ENCODE measurements at regions not wholly inside any gene's neighbourhood (a gene's known extent, or its start where the extent isn't known, plus 50 kb on each side); places are given as distances from the start of the nearest gene placed in this dataset.

GRCh38 chr2:582792-583528 is 94.2 kb downstream of the TMEM18 start:
- TF ChIP-seq, protein P1, sequence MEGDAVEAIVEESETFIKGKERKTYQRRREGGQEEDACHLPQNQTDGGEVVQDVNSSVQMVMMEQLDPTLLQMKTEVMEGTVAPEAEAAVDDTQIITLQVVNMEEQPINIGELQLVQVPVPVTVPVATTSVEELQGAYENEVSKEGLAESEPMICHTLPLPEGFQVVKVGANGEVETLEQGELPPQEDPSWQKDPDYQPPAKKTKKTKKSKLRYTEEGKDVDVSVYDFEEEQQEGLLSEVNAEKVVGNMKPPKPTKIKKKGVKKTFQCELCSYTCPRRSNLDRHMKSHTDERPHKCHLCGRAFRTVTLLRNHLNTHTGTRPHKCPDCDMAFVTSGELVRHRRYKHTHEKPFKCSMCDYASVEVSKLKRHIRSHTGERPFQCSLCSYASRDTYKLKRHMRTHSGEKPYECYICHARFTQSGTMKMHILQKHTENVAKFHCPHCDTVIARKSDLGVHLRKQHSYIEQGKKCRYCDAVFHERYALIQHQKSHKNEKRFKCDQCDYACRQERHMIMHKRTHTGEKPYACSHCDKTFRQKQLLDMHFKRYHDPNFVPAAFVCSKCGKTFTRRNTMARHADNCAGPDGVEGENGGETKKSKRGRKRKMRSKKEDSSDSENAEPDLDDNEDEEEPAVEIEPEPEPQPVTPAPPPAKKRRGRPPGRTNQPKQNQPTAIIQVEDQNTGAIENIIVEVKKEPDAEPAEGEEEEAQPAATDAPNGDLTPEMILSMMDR (IDR thresholded peaks at IDR 0.05), result no peak
- TF ChIP-seq POLR2A (IDR thresholded peaks at IDR 0.05), result no peak
